ENCODE measurements at regions not wholly inside any gene's neighbourhood (a gene's known extent, or its start where the extent isn't known, plus 50 kb on each side); places are given as distances from the start of the nearest gene placed in this dataset.

- intact Hi-C loops (cut with micrococcal nuclease; ENCODE audit: unreplicated experiment), result no loop called here
- peak in 1 of 2 experiments; percentile 11 for DNase-seq
- Histone ChIP-seq H3K27me3 (replicated peaks; ENCODE audit: control insufficient read depth, insufficient read depth, low read length) (no peaks in the 10 kb centered on the region), H3K36me3 (ENCODE audit: control insufficient read depth, insufficient read depth, low read length) (no peaks in the 10 kb centered on the region), H3K4me3 (ENCODE audit: low read depth, low read length) (no peak overlapping the region), H3K4me1 (peaks cover 10% of the 10 kb centered on the region), H3K9me3 (0 out of 2 replicates have a peak, but pooled peaks cover 3% of the 10 kb centered on the region)
- ChIA-PET CTCF (no interaction called here), POLR2A (no interaction called here)
- BruUV-seq (replicated peaks), result no TSS peak
- H3K9me3 Mint-ChIP-seq (ENCODE audit: unreplicated experiment), result peaks cover 6% of the 10 kb centered on the region
- no peak overlapping the region for H3K4me3 Mint-ChIP-seq (ENCODE audit: unreplicated experiment)
- H3K36me3 Mint-ChIP-seq (ENCODE audit: insufficient read depth, unreplicated experiment), result no peaks in the 10 kb centered on the region
- peaks cover 8% of the 10 kb centered on the region for H3K4me1 Mint-ChIP-seq (ENCODE audit: low read depth, unreplicated experiment)
- TF ChIP-seq CTCF (IDR thresholded peaks at IDR 0.05; ENCODE audit: insufficient read depth in 1 of 2, low read depth in 1 of 2, low read length in 1 of 2, severe bottlenecking in 1 of 2, unreplicated experiment in 1 of 2), result no peak
- no peaks in the 10 kb centered on the region for H3K27me3 Mint-ChIP-seq (ENCODE audit: insufficient read depth, unreplicated experiment)
- no peak overlapping the region for H3K27ac Mint-ChIP-seq (ENCODE audit: unreplicated experiment)
These were observed 129.8 kb downstream of the SEC23A start for GRCh38 chr14:38973083-38973700.

GRCh38 chr14:38972511-38972910, 130.5 kb downstream of the SEC23A start:
- DNase-seq, result no peak
- ChIA-PET POLR2A (interaction anchor here (0.6 kb wide), 1 partner anchor 516 kb away, joined by 4 read pairs; no protein-coding TSS in a partner anchor), CTCF (no interaction called here)
- 0 out of 2 replicates have a peak, but pooled peaks cover 3% of the 10 kb centered on the region for H3K9me3 ChIP-seq
- no peak overlapping the region for H3K4me3 ChIP-seq (ENCODE audit: low read depth, low read length)
- intact Hi-C loops (cut with micrococcal nuclease; ENCODE audit: unreplicated experiment), result no loop called here
- Mint-ChIP-seq H3K4me1 (ENCODE audit: low read depth, unreplicated experiment) (peaks cover 8% of the 10 kb centered on the region), H3K27me3 (ENCODE audit: insufficient read depth, unreplicated experiment) (no peaks in the 10 kb centered on the region), H3K9me3 (ENCODE audit: unreplicated experiment) (no peaks in the 10 kb centered on the region), H3K36me3 (ENCODE audit: insufficient read depth, unreplicated experiment) (no peaks in the 10 kb centered on the region), H3K27ac (ENCODE audit: unreplicated experiment) (no peak overlapping the region), H3K4me3 (ENCODE audit: unreplicated experiment) (no peak overlapping the region)
- H3K4me1 ChIP-seq, result peaks cover 10% of the 10 kb centered on the region
- BruUV-seq (replicated peaks), result no TSS peak
- H3K27me3 ChIP-seq (replicated peaks; ENCODE audit: control insufficient read depth, insufficient read depth, low read length), result no peaks in the 10 kb centered on the region
- TF ChIP-seq CTCF (IDR thresholded peaks at IDR 0.05; ENCODE audit: insufficient read depth in 1 of 2, low read depth in 1 of 2, low read length in 1 of 2, severe bottlenecking in 1 of 2, unreplicated experiment in 1 of 2), result no peak
- no peaks in the 10 kb centered on the region for H3K36me3 ChIP-seq (ENCODE audit: control insufficient read depth, insufficient read depth, low read length)

GRCh38 chr14:38971258-38971921, 131.6 kb downstream of the SEC23A start:
- TF ChIP-seq CTCF (IDR thresholded peaks at IDR 0.05; ENCODE audit: insufficient read depth in 1 of 2, low read depth in 1 of 2, low read length in 1 of 2, severe bottlenecking in 1 of 2, unreplicated experiment in 1 of 2), result no peak
- H3K9me3 ChIP-seq, result 0 out of 2 replicates have a peak, but pooled peaks cover 3% of the 10 kb centered on the region
- H3K36me3 Mint-ChIP-seq (ENCODE audit: insufficient read depth, unreplicated experiment), result no peaks in the 10 kb centered on the region
- H3K4me1 Mint-ChIP-seq (ENCODE audit: low read depth, unreplicated experiment), result peaks cover 8% of the 10 kb centered on the region
- no peak overlapping the region for H3K4me3 Mint-ChIP-seq (ENCODE audit: unreplicated experiment)
- no peak overlapping the region for H3K4me3 ChIP-seq (ENCODE audit: low read depth, low read length)
- no peak overlapping the region for H3K27ac Mint-ChIP-seq (ENCODE audit: unreplicated experiment)
- no peaks in the 10 kb centered on the region for H3K36me3 ChIP-seq (ENCODE audit: control insufficient read depth, insufficient read depth, low read length)
- CTCF ChIA-PET, result no interaction called here
- no peaks in the 10 kb centered on the region for H3K9me3 Mint-ChIP-seq (ENCODE audit: unreplicated experiment)
- H3K27me3 Mint-ChIP-seq (ENCODE audit: insufficient read depth, unreplicated experiment), result no peaks in the 10 kb centered on the region
- BruUV-seq (replicated peaks), result no TSS peak
- H3K4me1 ChIP-seq, result peaks cover 10% of the 10 kb centered on the region
- POLR2A ChIA-PET, result no interaction called here
- intact Hi-C loops (cut with micrococcal nuclease; ENCODE audit: unreplicated experiment), result no loop called here
- no peaks in the 10 kb centered on the region for H3K27me3 ChIP-seq (replicated peaks; ENCODE audit: control insufficient read depth, insufficient read depth, low read length)
- DNase-seq, result no peak

Measured in Caco-2 (cell line).